Suprapubic skin (tissue), 3 donors: ENCODE measurements at regions not wholly inside any gene's neighbourhood (a gene's known extent, or its start where the extent isn't known, plus 50 kb on each side); places are given as distances from the start of the nearest gene placed in this dataset.

Experiments
- POLR2A ChIP-seq, 2 donors: fragments of 450-650 bp; IDR thresholded peaks; one replicate each; pipeline ENCODE4 v1.6.1; 2017; ENCODE audit warnings: antibody characterized with exemption in 2 of 2, mild to moderate bottlenecking in 2 of 2, moderate library complexity in 2 of 2
- TF ChIP-seq, protein P1 (sequence below), 2 donors: fragments of 200-600 bp in 1 of 2; fragments of 450-650 bp in 1 of 2; sonication (generic) in 1 of 2; IDR thresholded peaks; one replicate each; pipeline ENCODE4 v1.5.1; 2016 to 2019; ENCODE audit warnings: antibody characterized with exemption in 2 of 2, mild to moderate bottlenecking in 1 of 2, moderate library complexity in 1 of 2

- TF ChIP-seq, protein P1, sequence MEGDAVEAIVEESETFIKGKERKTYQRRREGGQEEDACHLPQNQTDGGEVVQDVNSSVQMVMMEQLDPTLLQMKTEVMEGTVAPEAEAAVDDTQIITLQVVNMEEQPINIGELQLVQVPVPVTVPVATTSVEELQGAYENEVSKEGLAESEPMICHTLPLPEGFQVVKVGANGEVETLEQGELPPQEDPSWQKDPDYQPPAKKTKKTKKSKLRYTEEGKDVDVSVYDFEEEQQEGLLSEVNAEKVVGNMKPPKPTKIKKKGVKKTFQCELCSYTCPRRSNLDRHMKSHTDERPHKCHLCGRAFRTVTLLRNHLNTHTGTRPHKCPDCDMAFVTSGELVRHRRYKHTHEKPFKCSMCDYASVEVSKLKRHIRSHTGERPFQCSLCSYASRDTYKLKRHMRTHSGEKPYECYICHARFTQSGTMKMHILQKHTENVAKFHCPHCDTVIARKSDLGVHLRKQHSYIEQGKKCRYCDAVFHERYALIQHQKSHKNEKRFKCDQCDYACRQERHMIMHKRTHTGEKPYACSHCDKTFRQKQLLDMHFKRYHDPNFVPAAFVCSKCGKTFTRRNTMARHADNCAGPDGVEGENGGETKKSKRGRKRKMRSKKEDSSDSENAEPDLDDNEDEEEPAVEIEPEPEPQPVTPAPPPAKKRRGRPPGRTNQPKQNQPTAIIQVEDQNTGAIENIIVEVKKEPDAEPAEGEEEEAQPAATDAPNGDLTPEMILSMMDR (IDR thresholded peaks at IDR 0.05): no peak
- no peak for TF ChIP-seq POLR2A (IDR thresholded peaks at IDR 0.05)
Measured at GRCh38 chr1:38577937-38578270, 281.7 kb downstream of the RRAGC start.
